Vagina (tissue), 2 donors: ENCODE measurements at regions not wholly inside any gene's neighbourhood (a gene's known extent, or its start where the extent isn't known, plus 50 kb on each side); places are given as distances from the start of the nearest gene placed in this dataset.
"Not testable (repeated sequence)": the region's sequence is repeated elsewhere in the genome, so short reads cannot be mapped to it uniquely, and the experiment has no call there.

Experiments used
- CTCF ChIP-seq, 3 experiments: fragments of 450-650 bp in 2 of 3; fragments of 200-600 bp in 1 of 3; sonication (generic) in 1 of 3; IDR thresholded peaks; one replicate each; pipeline ENCODE4 v1.5.1; 2017 to 2019; ENCODE audit warnings: antibody characterized with exemption in 3 of 3, mild to moderate bottlenecking in 2 of 3, moderate library complexity in 2 of 3
- POLR2A ChIP-seq, 2 donors: fragments of 450-650 bp; IDR thresholded peaks; one replicate each; pipeline ENCODE4 v1.6.1; 2017; ENCODE audit warnings: antibody characterized with exemption in 2 of 2, mild to moderate bottlenecking in 2 of 2, moderate library complexity in 2 of 2

GRCh38 chr2:103200774-103201173 is 438.9 kb downstream of the TMEM182 start:
- TF ChIP-seq CTCF, POLR2A (IDR thresholded peaks at IDR 0.05): not testable (repeated sequence)
